ENCODE measurements at regions not wholly inside any gene's neighbourhood (a gene's known extent, or its start where the extent isn't known, plus 50 kb on each side); places are given as distances from the start of the nearest gene placed in this dataset.

DNA sequence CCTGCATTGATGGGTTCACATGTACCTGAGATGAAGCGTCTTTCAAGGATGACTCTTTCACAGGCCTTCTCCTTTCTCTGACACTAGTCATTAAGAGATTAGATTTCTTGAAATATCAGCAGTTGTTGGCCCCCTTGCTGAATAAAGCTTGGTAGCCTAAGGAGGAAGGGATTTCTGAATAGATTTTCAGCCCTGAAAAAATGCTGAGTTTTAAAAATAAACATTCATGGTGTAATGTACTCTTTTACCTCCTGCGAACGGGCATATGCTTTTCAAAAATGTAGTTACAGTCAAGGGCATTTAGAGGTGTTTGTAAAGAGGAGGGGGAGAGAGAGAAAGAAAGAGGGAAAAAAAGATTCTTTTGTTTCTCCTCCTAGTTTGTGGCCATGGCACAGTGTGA is 222.7 kb downstream of the SOX4 start:
- POLR2A ChIA-PET, result no interaction called here
- FAIRE-seq, result no peak

DNA sequence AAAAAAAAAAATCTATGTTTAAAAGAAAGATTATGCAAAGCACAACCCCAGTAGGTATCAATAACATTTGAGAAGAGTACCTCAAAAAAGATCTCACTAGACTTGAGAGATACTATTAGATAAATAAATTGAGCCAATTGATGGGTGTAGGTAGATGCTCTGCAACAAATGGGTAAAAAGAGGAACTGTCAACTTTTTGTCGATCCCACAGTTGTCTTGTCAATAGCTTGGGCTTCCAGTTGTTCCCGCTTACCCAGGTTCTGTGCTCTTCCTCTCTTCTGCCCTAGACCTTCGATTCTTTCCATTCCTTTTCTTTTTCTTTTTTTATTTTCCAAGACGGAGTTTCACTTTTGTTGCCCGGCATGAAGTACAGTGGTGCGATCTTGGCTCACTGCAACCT is 226.9 kb downstream of the SOX4 start:
- POLR2A ChIA-PET, result interaction anchor here (0.7 kb wide), 1 partner anchor 227 kb away, joined by 10 read pairs; no protein-coding TSS in a partner anchor
- FAIRE-seq, result no peak

More for the DNA sequence above, 222.7 kb downstream of the SOX4 start:
- 95% methylated on average over 3 of the region's 3 CpGs for WGBS (ENCODE audit: missing lambda C conversion rate)
- H3K27ac ChIP-seq, result 0 out of 6 replicates have a peak overlapping the region, but pooled peaks of 1 of the 2 experiments have one; percentile 43
- no peak overlapping the region for H3K4me3 ChIP-seq
- no peak overlapping the region for H3K4me2 ChIP-seq
- H3K4me1 ChIP-seq, result no peaks in the 10 kb centered on the region
- TF ChIP-seq EHF (CRISPR knock-in tag; IDR thresholded peaks at IDR 0.05) (no peak), MAFK (IDR thresholded peaks at IDR 0.05; ENCODE audit: partially characterized antibody) (peak; percentile 20), RARB (CRISPR knock-in tag; IDR thresholded peaks at IDR 0.05) (no peak)
- TF ChIP-seq, protein P1, sequence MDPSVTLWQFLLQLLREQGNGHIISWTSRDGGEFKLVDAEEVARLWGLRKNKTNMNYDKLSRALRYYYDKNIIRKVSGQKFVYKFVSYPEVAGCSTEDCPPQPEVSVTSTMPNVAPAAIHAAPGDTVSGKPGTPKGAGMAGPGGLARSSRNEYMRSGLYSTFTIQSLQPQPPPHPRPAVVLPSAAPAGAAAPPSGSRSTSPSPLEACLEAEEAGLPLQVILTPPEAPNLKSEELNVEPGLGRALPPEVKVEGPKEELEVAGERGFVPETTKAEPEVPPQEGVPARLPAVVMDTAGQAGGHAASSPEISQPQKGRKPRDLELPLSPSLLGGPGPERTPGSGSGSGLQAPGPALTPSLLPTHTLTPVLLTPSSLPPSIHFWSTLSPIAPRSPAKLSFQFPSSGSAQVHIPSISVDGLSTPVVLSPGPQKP (IDR thresholded peaks at IDR 0.05; ENCODE audit: low read depth, low read length), result no peak
- TF ChIP-seq, protein P2, sequence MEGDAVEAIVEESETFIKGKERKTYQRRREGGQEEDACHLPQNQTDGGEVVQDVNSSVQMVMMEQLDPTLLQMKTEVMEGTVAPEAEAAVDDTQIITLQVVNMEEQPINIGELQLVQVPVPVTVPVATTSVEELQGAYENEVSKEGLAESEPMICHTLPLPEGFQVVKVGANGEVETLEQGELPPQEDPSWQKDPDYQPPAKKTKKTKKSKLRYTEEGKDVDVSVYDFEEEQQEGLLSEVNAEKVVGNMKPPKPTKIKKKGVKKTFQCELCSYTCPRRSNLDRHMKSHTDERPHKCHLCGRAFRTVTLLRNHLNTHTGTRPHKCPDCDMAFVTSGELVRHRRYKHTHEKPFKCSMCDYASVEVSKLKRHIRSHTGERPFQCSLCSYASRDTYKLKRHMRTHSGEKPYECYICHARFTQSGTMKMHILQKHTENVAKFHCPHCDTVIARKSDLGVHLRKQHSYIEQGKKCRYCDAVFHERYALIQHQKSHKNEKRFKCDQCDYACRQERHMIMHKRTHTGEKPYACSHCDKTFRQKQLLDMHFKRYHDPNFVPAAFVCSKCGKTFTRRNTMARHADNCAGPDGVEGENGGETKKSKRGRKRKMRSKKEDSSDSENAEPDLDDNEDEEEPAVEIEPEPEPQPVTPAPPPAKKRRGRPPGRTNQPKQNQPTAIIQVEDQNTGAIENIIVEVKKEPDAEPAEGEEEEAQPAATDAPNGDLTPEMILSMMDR (IDR thresholded peaks at IDR 0.05), result no peak
- TF ChIP-seq, protein P3, sequence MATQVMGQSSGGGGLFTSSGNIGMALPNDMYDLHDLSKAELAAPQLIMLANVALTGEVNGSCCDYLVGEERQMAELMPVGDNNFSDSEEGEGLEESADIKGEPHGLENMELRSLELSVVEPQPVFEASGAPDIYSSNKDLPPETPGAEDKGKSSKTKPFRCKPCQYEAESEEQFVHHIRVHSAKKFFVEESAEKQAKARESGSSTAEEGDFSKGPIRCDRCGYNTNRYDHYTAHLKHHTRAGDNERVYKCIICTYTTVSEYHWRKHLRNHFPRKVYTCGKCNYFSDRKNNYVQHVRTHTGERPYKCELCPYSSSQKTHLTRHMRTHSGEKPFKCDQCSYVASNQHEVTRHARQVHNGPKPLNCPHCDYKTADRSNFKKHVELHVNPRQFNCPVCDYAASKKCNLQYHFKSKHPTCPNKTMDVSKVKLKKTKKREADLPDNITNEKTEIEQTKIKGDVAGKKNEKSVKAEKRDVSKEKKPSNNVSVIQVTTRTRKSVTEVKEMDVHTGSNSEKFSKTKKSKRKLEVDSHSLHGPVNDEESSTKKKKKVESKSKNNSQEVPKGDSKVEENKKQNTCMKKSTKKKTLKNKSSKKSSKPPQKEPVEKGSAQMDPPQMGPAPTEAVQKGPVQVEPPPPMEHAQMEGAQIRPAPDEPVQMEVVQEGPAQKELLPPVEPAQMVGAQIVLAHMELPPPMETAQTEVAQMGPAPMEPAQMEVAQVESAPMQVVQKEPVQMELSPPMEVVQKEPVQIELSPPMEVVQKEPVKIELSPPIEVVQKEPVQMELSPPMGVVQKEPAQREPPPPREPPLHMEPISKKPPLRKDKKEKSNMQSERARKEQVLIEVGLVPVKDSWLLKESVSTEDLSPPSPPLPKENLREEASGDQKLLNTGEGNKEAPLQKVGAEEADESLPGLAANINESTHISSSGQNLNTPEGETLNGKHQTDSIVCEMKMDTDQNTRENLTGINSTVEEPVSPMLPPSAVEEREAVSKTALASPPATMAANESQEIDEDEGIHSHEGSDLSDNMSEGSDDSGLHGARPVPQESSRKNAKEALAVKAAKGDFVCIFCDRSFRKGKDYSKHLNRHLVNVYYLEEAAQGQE (IDR thresholded peaks at IDR 0.05), result no peak
- no peaks in the 10 kb centered on the region for H3K9me3 ChIP-seq
- CTCF ChIA-PET, result no interaction called here
- no peak for ATAC-seq
- DNase-seq (ENCODE audit: low read depth in 1 of 2, low spot score in 1 of 2), result no peak

DNA sequence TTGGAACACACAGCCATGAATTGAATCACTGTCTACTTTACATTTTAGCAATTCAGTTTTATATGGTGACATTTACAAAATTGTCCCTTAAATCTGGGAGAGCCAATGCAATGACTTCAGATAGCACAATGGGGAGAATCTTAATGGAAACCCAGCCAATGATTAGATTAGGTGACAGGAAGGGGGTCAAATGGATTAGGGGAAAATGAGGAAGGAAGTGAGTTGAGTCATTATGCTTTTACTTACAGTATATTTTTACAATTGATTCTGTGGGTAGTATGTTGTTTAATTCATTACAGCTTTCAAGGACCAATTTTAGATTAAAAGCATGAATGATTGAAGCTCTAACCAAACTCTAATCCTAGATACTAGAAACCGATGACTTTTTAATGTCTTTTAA is 229.8 kb downstream of the SOX4 start:
- POLR2A ChIA-PET, result no interaction called here
- DNase-seq (ENCODE audit: low read depth in 1 of 2, low spot score in 1 of 2) (no peak), ATAC-seq (no peak), FAIRE-seq (no peak)
- CTCF ChIA-PET, result interaction anchor here (0.6 kb wide), 1 partner anchor 24 kb away, joined by 5 read pairs; no protein-coding TSS in a partner anchor
- H3K4me2 ChIP-seq, result no peak overlapping the region
- no peak overlapping the region for H3K4me3 ChIP-seq
- WGBS (ENCODE audit: missing lambda C conversion rate), result 67% methylated on average over 1 of the region's 1 CpG
- TF ChIP-seq HOXA7 (CRISPR knock-in tag; IDR thresholded peaks at IDR 0.05), result no peak
- peaks cover 31% of the 10 kb centered on the region for H3K4me1 ChIP-seq
- no peak overlapping the region for H3K27ac ChIP-seq
- no peaks in the 10 kb centered on the region for H3K9me3 ChIP-seq

More for the DNA sequence above, 226.9 kb downstream of the SOX4 start:
- no peak for ATAC-seq
- H3K4me1 ChIP-seq, result peaks cover 19% of the 10 kb centered on the region
- no peaks in the 10 kb centered on the region for H3K9me3 ChIP-seq
- WGBS (ENCODE audit: missing lambda C conversion rate), result 83% methylated on average over 6 of the region's 6 CpGs
- H3K4me3 ChIP-seq, result no peak overlapping the region
- TF ChIP-seq, protein P4, sequence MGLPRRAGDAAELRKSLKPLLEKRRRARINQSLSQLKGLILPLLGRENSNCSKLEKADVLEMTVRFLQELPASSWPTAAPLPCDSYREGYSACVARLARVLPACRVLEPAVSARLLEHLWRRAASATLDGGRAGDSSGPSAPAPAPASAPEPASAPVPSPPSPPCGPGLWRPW (IDR thresholded peaks at IDR 0.05), result no peak
- TF ChIP-seq FOXS1 (CRISPR knock-in tag; IDR thresholded peaks at IDR 0.05) (no peak), EP300 (IDR thresholded peaks at IDR 0.05) (no peak)
- TF ChIP-seq, protein P1 (IDR thresholded peaks at IDR 0.05; ENCODE audit: low read depth, low read length), result no peak
- CTCF ChIA-PET, result interaction anchor here (1.6 kb wide), 1 partner anchor 11 kb away, joined by 3 read pairs; no protein-coding TSS in a partner anchor
- H3K4me2 ChIP-seq, result no peak overlapping the region
- DNase-seq (ENCODE audit: low read depth in 1 of 2, low spot score in 1 of 2), result no peak
- H3K27ac ChIP-seq, result no peak overlapping the region

All from A549 (cell line).